ENCODE measurements at regions not wholly inside any gene's neighbourhood (a gene's known extent, or its start where the extent isn't known, plus 50 kb on each side); places are given as distances from the start of the nearest gene placed in this dataset.

- ChIA-PET CTCF (ENCODE audit: partially characterized antibody) (no interaction called here), POLR2A (ENCODE audit: partially characterized antibody) (interaction anchor here (0.6 kb wide), 1 partner anchor 1983 kb away, joined by 3 read pairs; no protein-coding TSS in a partner anchor)
- H3K4me2 ChIP-seq (ENCODE audit: insufficient read depth in 1 of 2, low read depth in 2 of 2, low read length in 2 of 2), result no peak overlapping the region
- FAIRE-seq (no peak), DNase-seq (ENCODE audit: low read depth in 1 of 2, low spot score in 2 of 2) (no peak)
- H3K23ac ChIP-seq (ENCODE audit: insufficient read length), result no peak overlapping the region
- H3K36me3 ChIP-seq (ENCODE audit: control insufficient read depth in 2 of 4, insufficient read depth in 4 of 4, low read length in 3 of 4), result no peaks in the 10 kb centered on the region
- H4K5ac ChIP-seq (ENCODE audit: insufficient read length, low read depth, low read length), result no peak overlapping the region
- H2AK5ac ChIP-seq (ENCODE audit: low read depth, low read length), result no peak overlapping the region
- no peak overlapping the region for H3K9ac ChIP-seq (replicated peaks in 1 of 4; ENCODE audit: extremely low read depth in 1 of 4, low read depth in 3 of 4, low read length in 3 of 4)
- no peak overlapping the region for H3K18ac ChIP-seq (ENCODE audit: extremely low read depth, low read length)
- peaks cover 9 to 21% of the 10 kb centered on the region in 2 experiments for H3K9me3 ChIP-seq (ENCODE audit: insufficient read depth in 2 of 2, low read depth in 1 of 2, low read length in 1 of 2)
- H4K20me1 ChIP-seq (replicated peaks in 1 of 2; ENCODE audit: control insufficient read depth in 1 of 2, insufficient read depth in 2 of 2, low read length in 2 of 2), result no peaks in the 10 kb centered on the region
- H3K14ac ChIP-seq (ENCODE audit: insufficient read length), result no peak overlapping the region
- H2BK15ac ChIP-seq (ENCODE audit: low read length), result no peak overlapping the region
- H3K4me3 ChIP-seq (ENCODE audit: extremely low read depth in 1 of 4, insufficient read depth in 2 of 4, low read depth in 3 of 4, low read length in 4 of 4), result no peak overlapping the region
- no peak overlapping the region for H3K56ac ChIP-seq (replicated peaks; ENCODE audit: insufficient read length, low read depth, low read length)
- H3K4ac ChIP-seq (replicated peaks; ENCODE audit: insufficient read length, low read depth, low read length), result no peak overlapping the region
- H3K79me1 ChIP-seq (ENCODE audit: low read depth, low read length), result no peaks in the 10 kb centered on the region
- no peaks in the 10 kb centered on the region for H3K4me1 ChIP-seq (replicated peaks in 1 of 4; ENCODE audit: control insufficient read depth in 3 of 4, insufficient read depth in 4 of 4, low read length in 3 of 4)
- no peaks in the 10 kb centered on the region for H3K23me2 ChIP-seq (ENCODE audit: low read depth, low read length)
- no peak overlapping the region for H2BK12ac ChIP-seq (ENCODE audit: low read depth, low read length)
- H2BK20ac ChIP-seq (ENCODE audit: low read length), result no peak overlapping the region
- no peak overlapping the region for H4K8ac ChIP-seq (ENCODE audit: extremely low read depth, insufficient read depth, low read length)
- no peaks in the 10 kb centered on the region for H3K27me3 ChIP-seq (replicated peaks in 1 of 4; ENCODE audit: control insufficient read depth in 3 of 4, extremely low read depth in 1 of 4, insufficient read depth in 3 of 4, low read length in 3 of 4)
- no peaks in the 10 kb centered on the region for H3K79me2 ChIP-seq (ENCODE audit: control insufficient read depth in 1 of 2, insufficient read depth in 2 of 2, low read length in 2 of 2)
- no peak overlapping the region for H4K91ac ChIP-seq (replicated peaks; ENCODE audit: insufficient read length, low read length)
- 95% methylated on average over 1 of the region's 1 CpG; no CpG with 5 or more reads in 1 of the 2 experiments for WGBS, 2 experiments (ENCODE audit: extremely low coverage in 1 of 2, insufficient coverage in 1 of 2, insufficient read length in 1 of 2, insufficient replicate concordance in 2 of 2, low coverage in 1 of 2, low lambda C conversion rate in 2 of 2, missing lambda C conversion rate in 1 of 2)
- no peak overlapping the region for H2AFZ ChIP-seq (ENCODE audit: low read length)
- H3K27ac ChIP-seq (ENCODE audit: low read depth, low read length), result no peak overlapping the region
- H2BK5ac ChIP-seq (ENCODE audit: low read depth, low read length), result no peak overlapping the region
- no peak overlapping the region for H2BK120ac ChIP-seq (replicated peaks; ENCODE audit: low read depth, low read length)
- no peak for TF ChIP-seq POLR2A (IDR thresholded peaks at IDR 0.05; ENCODE audit: control extremely low read depth in 1 of 2, low read depth in 2 of 2, low read length in 2 of 2)
- TF ChIP-seq CEBPB (IDR thresholded peaks at IDR 0.05; ENCODE audit: low read depth, low read length), result no peak
Observed at GRCh38 chr10:83250396-83250795, 888.9 kb upstream of the GHITM start.
